ENCODE measurements at regions not wholly inside any gene's neighbourhood (a gene's known extent, or its start where the extent isn't known, plus 50 kb on each side); places are given as distances from the start of the nearest gene placed in this dataset.

DNA sequence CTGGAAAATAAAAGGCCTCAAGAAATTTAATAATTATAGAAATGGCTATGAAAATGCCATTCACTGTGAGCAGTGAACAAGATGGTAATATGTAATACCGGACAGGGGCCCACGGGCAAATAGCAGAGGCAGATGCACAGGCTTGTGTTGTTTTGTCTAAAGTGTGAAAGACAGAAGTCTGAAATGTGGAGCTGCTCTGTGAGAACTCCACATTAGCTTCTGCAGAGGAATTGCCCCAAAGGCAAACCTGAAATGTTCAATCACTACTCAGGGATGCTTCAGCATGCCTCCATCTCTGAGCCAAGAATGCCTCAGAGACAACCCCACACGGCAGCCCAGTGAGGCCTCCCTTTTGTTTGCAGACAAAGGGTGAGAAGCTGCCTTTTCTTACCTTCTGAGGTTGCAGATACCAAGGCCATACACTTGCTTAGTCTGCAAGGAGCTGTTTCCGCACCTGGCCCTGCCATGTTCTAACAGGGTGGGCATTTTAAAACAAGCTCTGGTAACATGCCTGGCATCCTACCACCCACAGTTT, 124.3 kb upstream of the CXCL14 start:
- no peak overlapping the region for H3K4me3 Mint-ChIP-seq
- H3K36me3 Mint-ChIP-seq (ENCODE audit: low read depth) = no peaks in the 10 kb centered on the region
- no peaks in the 10 kb centered on the region for H3K9me3 Mint-ChIP-seq
- intact Hi-C loops (cut with micrococcal nuclease) = no loop called here
- H3K27ac Mint-ChIP-seq = no peak overlapping the region
- no peaks in the 10 kb centered on the region for H3K27me3 Mint-ChIP-seq
- H3K4me1 Mint-ChIP-seq (ENCODE audit: low read depth) = no peaks in the 10 kb centered on the region

DNA sequence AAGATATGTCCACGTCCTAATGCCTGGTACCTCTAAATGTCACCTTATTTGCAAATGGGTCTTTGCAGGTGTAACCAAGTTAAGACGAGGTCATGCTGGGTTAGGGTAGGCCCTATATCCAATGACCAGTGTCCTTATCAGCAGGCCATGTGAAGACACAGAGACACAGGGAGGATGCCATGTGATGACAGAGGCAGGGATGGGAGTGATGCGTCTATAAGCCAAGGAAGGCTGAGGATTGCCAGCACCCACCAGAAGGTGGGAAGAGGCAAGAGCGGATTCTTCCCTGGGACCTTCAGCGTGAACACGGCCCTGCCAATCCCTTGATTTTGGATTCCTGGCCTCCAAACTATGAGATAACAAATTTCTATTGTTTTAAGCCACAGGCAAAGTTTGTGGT, 123.4 kb upstream of the CXCL14 start:
- Mint-ChIP-seq H3K36me3 (ENCODE audit: low read depth) (no peaks in the 10 kb centered on the region), H3K4me1 (ENCODE audit: low read depth) (no peaks in the 10 kb centered on the region), H3K27ac (no peak overlapping the region), H3K4me3 (no peak overlapping the region), H3K27me3 (no peaks in the 10 kb centered on the region), H3K9me3 (no peaks in the 10 kb centered on the region)
- intact Hi-C loops (cut with micrococcal nuclease) = no loop called here

DNA sequence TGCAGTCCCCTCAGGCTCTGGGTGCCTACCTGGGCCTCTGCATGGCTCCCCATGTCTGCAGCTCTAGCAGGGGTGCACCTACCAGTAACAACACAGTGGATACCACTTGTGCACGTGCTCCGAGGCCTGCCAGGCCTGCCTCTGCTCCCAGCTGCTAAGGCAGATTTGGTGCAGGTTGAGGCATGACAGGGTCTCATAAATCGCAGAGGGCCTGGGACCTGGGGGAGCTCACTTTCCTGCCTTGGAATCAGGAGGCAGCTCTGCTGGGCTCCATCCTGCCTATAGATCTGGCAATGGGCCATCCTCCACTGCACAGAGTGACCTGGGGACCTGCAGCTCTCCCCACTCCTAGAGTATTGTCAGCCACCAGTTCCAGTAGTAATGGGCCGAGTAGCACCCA, 121.9 kb upstream of the CXCL14 start:
- no peak overlapping the region for H3K27ac Mint-ChIP-seq

DNA sequence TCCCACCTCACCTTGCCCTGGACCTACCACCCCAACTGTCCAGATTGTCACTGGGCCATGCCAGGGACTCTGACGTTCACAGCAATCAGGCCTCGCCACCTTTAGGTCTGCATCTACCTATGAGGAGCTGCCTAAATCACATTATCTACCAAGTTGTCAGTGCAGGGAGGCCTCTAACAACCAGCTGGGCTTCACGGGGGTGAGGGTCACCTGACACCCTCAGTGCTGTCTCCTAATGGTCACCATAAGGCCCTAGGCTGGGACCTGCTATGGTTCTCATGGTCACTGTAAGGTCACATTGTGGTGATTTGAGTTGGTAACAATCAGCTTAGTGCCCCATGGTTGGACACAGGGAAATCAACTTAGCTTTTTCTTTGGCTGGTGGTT, 119.2 kb upstream of the CXCL14 start:
- Mint-ChIP-seq H3K27ac (no peak overlapping the region), H3K27me3 (peaks cover 6% of the 10 kb centered on the region), H3K4me3 (no peak overlapping the region), H3K9me3 (no peaks in the 10 kb centered on the region), H3K4me1 (ENCODE audit: low read depth) (no peaks in the 10 kb centered on the region), H3K36me3 (ENCODE audit: low read depth) (no peaks in the 10 kb centered on the region)
- intact Hi-C loops (cut with micrococcal nuclease) = no loop called here

More for the DNA sequence above, 121.9 kb upstream of the CXCL14 start:
- Mint-ChIP-seq H3K4me1 (ENCODE audit: low read depth) (no peaks in the 10 kb centered on the region), H3K9me3 (no peaks in the 10 kb centered on the region), H3K36me3 (ENCODE audit: low read depth) (no peaks in the 10 kb centered on the region), H3K4me3 (no peak overlapping the region), H3K27me3 (peaks cover under 1% of the 10 kb centered on the region)
- intact Hi-C loops (cut with micrococcal nuclease) = no loop called here

DNA sequence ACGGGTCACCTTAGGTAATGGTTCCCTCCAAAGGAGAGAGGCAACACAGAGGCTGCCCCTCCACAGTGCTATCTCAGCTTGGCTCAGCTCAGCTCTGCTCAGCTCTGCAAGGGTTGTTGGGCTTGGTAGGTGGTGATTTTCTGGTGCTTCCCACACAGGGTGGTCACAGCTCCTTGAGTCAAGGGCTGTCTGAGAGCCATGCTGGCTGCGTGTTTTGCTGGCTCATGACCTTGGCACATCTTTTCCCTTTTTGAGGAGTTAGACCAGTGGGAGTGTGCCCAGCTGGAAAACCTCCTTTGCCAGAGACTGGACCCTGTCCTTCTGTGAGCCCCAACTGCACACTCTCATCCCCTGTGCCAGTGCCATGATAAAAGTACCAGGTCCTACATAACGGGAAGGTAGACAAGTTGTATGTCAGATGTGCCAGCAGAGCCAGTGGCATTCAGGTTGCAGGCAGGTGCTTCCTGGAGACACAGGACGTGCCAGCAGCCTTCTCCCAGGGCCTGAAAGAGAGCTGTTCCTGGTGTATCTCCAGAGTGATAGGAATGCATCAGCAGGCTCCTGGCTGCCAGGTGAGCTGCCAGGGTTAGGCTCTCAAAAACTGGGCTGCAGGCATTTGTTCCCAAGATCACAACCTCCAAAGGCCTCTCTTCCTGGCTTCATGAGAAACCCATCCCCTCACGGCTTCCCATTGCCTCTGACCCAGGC, 118.6 kb upstream of the CXCL14 start:
- intact Hi-C loops (cut with micrococcal nuclease) = no loop called here
- Mint-ChIP-seq H3K9me3 (no peaks in the 10 kb centered on the region), H3K4me3 (no peak overlapping the region), H3K27me3 (peaks cover 6% of the 10 kb centered on the region), H3K36me3 (ENCODE audit: low read depth) (no peaks in the 10 kb centered on the region), H3K27ac (no peak overlapping the region), H3K4me1 (ENCODE audit: low read depth) (no peaks in the 10 kb centered on the region)

DNA sequence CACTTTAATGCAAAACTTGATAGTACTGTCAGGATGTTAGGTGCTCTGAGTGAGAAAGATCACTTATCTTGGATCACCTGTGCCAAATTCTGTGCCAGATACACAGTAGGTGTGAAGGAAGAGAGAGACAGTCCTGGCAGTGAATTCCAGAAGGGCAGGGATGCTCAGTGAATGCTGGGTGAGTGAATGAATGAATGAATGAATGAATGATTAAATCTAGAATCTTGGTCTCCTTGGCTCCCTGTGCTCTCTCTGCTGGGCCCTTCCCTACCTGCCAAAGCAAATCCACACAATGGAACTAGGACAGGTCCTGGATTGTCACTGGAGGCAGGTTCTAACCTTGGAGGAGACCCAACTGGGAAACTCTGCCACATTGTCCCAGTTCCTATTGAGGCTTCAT, 117.5 kb upstream of the CXCL14 start:
- intact Hi-C loops (cut with micrococcal nuclease) = no loop called here
- H3K27me3 Mint-ChIP-seq = peaks cover 8% of the 10 kb centered on the region
- no peaks in the 10 kb centered on the region for H3K4me1 Mint-ChIP-seq (ENCODE audit: low read depth)
- H3K36me3 Mint-ChIP-seq (ENCODE audit: low read depth) = no peaks in the 10 kb centered on the region
- no peak overlapping the region for H3K4me3 Mint-ChIP-seq
- no peak overlapping the region for H3K27ac Mint-ChIP-seq
- H3K9me3 Mint-ChIP-seq = no peaks in the 10 kb centered on the region

DNA sequence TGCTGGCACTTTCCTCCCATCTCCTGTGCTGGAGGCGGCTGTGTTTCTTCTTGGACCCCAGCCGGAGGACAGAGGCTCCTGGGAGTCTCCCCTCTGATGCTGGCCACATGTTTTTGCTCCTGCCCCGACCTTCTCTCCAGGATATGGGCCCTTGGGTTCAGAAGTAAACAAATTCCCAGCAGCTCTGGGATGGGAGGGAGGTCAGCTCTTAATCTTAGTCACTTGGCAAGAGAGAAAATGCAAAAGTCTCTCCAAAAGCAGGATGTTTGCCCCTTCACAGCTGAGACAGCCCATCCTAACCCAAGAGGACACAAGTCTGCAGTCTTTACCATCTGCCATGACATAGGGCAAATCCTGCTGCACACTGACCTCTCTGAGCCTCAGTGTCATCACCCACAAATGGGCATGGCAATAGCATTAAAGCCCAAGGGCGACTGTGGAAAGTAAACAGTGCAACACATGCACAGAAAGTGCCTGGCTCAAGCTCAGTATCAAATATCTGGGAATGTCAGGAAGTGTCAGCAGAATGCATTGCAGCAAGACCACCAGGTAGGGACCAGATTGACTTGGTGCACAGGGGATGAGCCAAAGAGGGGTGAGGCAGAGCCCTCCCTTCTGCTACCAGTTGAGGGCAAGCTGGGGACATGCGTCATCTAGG, 117.0 kb upstream of the CXCL14 start:
- Mint-ChIP-seq H3K27ac (no peak overlapping the region), H3K36me3 (ENCODE audit: low read depth) (no peaks in the 10 kb centered on the region), H3K27me3 (peaks cover 8% of the 10 kb centered on the region), H3K4me3 (no peak overlapping the region), H3K9me3 (no peaks in the 10 kb centered on the region), H3K4me1 (ENCODE audit: low read depth) (no peaks in the 10 kb centered on the region)
- intact Hi-C loops (cut with micrococcal nuclease) = no loop called here

DNA sequence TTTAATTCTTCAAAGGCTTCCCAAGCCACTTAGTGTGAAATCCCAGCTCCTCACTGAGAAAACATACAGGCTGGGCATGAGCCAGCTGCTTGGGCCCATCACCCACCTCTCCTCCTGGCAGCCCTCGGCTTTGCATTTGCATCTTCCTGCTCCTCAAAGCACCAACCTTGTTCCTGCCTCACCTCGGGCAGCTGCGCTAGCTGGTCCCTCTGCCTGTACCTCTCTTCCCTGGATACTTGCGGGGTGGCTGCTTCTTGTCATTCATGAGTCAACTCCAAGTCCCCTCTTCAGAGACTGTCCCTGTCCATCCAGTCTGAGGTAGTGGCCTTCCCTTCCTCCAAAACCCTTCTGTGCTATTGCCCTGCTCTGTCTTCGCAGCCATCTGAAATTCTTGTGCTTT, 116.1 kb upstream of the CXCL14 start:
- Mint-ChIP-seq H3K36me3 (ENCODE audit: low read depth) (no peaks in the 10 kb centered on the region), H3K4me3 (no peak overlapping the region), H3K9me3 (no peaks in the 10 kb centered on the region), H3K4me1 (ENCODE audit: low read depth) (no peaks in the 10 kb centered on the region), H3K27me3 (peaks cover 11% of the 10 kb centered on the region), H3K27ac (no peak overlapping the region)
- intact Hi-C loops (cut with micrococcal nuclease) = no loop called here

DNA sequence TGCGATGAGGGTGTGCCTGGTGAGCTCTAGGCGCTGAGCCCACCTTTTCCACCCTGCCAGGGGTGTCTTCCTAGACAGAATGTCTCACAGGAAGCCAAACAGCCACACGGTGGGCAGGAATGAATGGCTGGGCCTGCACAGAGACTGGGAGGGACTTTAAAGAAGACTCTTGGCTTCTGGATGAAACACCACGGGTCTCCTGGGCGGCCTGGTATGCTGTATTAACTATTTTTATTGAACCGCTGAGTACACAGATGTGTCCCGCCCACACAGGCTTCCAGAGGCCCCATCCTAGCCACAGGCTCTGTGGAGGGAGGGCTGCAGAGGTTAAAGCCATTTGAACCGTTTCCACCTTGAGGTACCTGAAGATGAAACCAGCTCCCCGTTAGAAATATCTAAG, 115.2 kb upstream of the CXCL14 start:
- H3K9me3 Mint-ChIP-seq = no peaks in the 10 kb centered on the region
- H3K36me3 Mint-ChIP-seq (ENCODE audit: low read depth) = no peaks in the 10 kb centered on the region
- H3K4me3 Mint-ChIP-seq = no peak overlapping the region

DNA sequence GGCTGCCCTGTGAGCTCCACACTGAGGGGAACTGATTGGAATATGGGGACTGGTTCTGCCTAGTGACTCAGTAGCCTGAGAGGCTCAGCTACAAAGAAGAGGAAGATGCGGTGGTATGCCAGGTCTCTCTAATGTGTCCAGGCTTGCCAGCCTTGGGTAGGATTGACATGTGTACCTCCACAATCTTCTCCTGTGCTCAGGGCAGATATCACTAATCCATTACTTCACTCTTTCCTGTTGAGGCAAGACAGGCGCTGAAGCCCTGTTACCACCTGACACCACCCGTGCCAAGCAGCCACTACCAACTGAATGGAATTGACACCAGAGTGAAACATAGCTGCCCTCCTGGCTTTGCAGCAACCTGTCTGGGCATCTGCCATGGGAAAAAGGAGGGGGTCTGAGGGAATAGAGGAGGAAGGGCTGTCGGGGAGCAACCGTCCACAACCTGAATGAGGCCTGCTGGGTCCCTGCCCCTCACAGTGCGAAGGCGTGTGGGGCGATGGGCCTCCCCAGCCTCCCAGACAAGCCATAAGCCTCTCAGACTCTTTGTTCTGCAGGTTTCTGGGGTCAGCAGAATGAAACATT, 114.7 kb upstream of the CXCL14 start:
- Mint-ChIP-seq H3K4me1 (ENCODE audit: low read depth) (no peaks in the 10 kb centered on the region), H3K9me3 (no peaks in the 10 kb centered on the region), H3K36me3 (ENCODE audit: low read depth) (no peaks in the 10 kb centered on the region), H3K4me3 (no peak overlapping the region), H3K27me3 (peaks cover 11% of the 10 kb centered on the region), H3K27ac (no peak overlapping the region)
- intact Hi-C loops (cut with micrococcal nuclease) = no loop called here

More for the DNA sequence above, 115.2 kb upstream of the CXCL14 start:
- intact Hi-C loops (cut with micrococcal nuclease) = no loop called here
- Mint-ChIP-seq H3K27me3 (peaks cover 11% of the 10 kb centered on the region), H3K27ac (no peak overlapping the region), H3K4me1 (ENCODE audit: low read depth) (no peaks in the 10 kb centered on the region)

DNA sequence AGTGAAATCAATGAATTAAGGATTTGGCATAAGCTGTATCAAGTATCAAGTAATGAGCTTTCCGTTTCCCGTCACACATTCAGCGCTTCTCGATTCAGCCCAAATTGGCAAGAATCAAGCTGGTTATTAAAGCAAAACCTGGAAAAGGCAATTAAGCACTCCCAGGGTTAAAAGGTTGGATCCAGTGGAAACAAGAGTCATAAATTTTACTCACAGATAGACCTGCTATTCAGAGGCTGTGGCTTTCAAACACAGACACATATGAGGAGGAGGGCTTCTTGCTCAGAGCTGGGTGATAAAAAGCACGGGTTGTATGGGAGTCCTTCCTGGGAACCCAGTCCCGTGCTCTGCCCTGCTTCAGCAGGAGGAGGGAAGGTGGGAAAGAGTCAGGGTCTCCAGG, 112.3 kb upstream of the CXCL14 start:
- no peak overlapping the region for H3K27ac Mint-ChIP-seq
- no peak overlapping the region for H3K4me3 Mint-ChIP-seq
- no peaks in the 10 kb centered on the region for H3K4me1 Mint-ChIP-seq (ENCODE audit: low read depth)
- peaks cover 11% of the 10 kb centered on the region for H3K27me3 Mint-ChIP-seq
- H3K9me3 Mint-ChIP-seq = no peaks in the 10 kb centered on the region
- H3K36me3 Mint-ChIP-seq (ENCODE audit: low read depth) = no peaks in the 10 kb centered on the region
- intact Hi-C loops (cut with micrococcal nuclease) = no loop called here

DNA sequence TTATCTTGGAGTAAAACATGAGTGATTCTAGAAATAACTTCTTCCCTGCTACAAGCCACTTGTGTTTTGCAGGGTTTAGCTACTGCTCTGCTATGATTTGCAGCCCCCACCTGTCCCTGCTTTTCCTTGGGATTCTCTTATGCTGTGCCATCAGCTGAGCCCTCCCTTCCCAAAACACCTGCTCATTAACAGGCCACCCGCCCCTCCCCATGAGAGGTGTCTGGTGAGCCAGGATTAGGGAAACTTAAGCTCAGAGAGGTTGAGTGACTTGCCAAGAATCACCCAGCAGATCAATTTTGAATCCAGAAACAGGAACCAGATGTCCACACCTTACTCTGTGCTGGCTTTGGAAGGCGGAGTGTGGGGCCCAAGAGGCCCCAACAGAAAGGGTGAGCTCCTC, 111.7 kb upstream of the CXCL14 start:
- Mint-ChIP-seq H3K9me3 (no peaks in the 10 kb centered on the region), H3K27me3 (peaks cover 7% of the 10 kb centered on the region), H3K4me3 (no peak overlapping the region), H3K36me3 (ENCODE audit: low read depth) (no peaks in the 10 kb centered on the region), H3K27ac (no peak overlapping the region), H3K4me1 (ENCODE audit: low read depth) (no peaks in the 10 kb centered on the region)
- intact Hi-C loops (cut with micrococcal nuclease) = no loop called here

DNA sequence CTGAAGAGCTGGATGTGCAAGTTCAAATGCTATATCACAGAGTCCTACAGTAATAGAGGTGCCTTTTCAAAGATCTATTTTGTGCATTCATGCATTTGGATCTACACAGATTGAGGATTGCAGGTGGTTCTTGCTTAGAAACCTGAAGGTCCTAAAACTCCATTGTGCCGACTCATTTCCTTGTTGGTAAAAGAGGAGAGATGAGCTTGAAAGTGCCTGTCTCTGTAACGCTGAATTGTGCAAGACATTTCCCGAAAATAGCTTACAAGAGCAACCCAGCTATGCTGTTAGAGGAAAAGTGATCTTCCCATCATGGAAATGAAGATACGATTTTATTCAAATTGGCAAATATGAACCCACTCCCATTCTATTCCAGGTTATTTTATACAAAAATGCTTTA, 110.7 kb upstream of the CXCL14 start:
- no peaks in the 10 kb centered on the region for H3K4me1 Mint-ChIP-seq (ENCODE audit: low read depth)
- H3K36me3 Mint-ChIP-seq (ENCODE audit: low read depth) = no peaks in the 10 kb centered on the region
- H3K27me3 Mint-ChIP-seq = peaks cover 5% of the 10 kb centered on the region
- intact Hi-C loops (cut with micrococcal nuclease) = no loop called here
- H3K9me3 Mint-ChIP-seq = no peaks in the 10 kb centered on the region
- H3K27ac Mint-ChIP-seq = no peak overlapping the region
- no peak overlapping the region for H3K4me3 Mint-ChIP-seq

DNA sequence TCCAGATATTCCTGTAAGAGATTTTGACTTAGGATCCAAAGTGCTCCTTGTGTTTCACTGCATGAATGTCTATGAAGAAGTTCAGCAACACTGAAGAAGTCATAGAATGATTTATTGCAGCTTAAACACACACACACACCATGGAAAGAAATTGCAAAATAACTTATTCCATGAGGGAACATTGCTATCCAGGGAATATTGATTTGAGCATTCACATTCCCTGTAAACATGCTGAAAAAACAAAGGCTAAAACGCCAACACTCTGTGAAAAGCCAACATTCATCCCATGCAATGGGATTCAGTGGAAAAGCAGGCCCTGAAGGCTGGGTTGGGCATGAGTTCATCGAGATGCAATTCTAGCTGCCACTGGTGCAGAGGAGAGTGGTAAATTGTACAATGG, 109.6 kb upstream of the CXCL14 start:
- Mint-ChIP-seq H3K27me3 (peaks cover 5% of the 10 kb centered on the region), H3K4me1 (ENCODE audit: low read depth) (no peaks in the 10 kb centered on the region), H3K4me3 (no peak overlapping the region), H3K27ac (no peak overlapping the region), H3K36me3 (ENCODE audit: low read depth) (no peaks in the 10 kb centered on the region), H3K9me3 (no peaks in the 10 kb centered on the region)
- intact Hi-C loops (cut with micrococcal nuclease) = no loop called here

Measured in dendritic cell treated with granulocyte-macrophage colony-stimulating factor and Interleukin-4, amounts not matched to agents 40 ng/mL and 50 ng/mL, for 4 days (primary cell).